ENCODE measurements at regions not wholly inside any gene's neighbourhood (a gene's known extent, or its start where the extent isn't known, plus 50 kb on each side); places are given as distances from the start of the nearest gene placed in this dataset.

DNA sequence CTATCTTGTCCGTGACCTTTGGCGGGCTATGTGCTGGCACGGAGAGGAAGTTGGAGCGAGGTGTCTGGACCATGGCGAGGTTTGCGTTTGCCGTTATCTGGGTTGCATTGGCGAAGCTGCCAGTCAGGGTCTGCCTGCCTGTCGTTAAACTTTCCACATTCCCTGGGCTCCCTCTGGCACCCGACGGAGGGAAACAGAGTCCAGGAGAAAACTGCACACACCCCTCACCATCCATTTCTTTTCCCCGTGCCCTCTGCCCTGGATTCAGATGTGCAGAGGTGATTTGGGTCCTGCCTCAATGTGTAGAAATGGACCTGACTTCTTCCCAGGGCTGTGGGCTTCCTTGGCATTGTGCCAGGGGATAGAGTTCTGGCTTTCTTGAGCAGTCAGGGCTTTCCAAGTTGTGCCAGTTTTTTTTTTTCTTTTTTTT, 142.4 kb downstream of the URI1 start:
- TF ChIP-seq HNF4G (IDR thresholded peaks at IDR 0.05) (no peak), RXRA (IDR thresholded peaks at IDR 0.05) (no peak), SP1 (IDR thresholded peaks at IDR 0.05) (no peak), TAF1 (conservative IDR thresholded peaks at IDR 0.05) (no peak), RAD21 (IDR thresholded peaks at IDR 0.05) (no peak), GABPA (IDR thresholded peaks at IDR 0.05 in 1 of 2, conservative IDR thresholded peaks at IDR 0.05 in 1 of 2) (no peak), JUND (IDR thresholded peaks at IDR 0.05) (no peak)
- TF ChIP-seq, protein P1, sequence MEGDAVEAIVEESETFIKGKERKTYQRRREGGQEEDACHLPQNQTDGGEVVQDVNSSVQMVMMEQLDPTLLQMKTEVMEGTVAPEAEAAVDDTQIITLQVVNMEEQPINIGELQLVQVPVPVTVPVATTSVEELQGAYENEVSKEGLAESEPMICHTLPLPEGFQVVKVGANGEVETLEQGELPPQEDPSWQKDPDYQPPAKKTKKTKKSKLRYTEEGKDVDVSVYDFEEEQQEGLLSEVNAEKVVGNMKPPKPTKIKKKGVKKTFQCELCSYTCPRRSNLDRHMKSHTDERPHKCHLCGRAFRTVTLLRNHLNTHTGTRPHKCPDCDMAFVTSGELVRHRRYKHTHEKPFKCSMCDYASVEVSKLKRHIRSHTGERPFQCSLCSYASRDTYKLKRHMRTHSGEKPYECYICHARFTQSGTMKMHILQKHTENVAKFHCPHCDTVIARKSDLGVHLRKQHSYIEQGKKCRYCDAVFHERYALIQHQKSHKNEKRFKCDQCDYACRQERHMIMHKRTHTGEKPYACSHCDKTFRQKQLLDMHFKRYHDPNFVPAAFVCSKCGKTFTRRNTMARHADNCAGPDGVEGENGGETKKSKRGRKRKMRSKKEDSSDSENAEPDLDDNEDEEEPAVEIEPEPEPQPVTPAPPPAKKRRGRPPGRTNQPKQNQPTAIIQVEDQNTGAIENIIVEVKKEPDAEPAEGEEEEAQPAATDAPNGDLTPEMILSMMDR (IDR thresholded peaks at IDR 0.05; ENCODE audit: low read depth, low read length, missing input control), result no peak
- TF ChIP-seq, protein P2, sequence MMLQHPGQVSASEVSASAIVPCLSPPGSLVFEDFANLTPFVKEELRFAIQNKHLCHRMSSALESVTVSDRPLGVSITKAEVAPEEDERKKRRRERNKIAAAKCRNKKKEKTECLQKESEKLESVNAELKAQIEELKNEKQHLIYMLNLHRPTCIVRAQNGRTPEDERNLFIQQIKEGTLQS (IDR thresholded peaks at IDR 0.05), result no peak
- TF ChIP-seq, protein P3, sequence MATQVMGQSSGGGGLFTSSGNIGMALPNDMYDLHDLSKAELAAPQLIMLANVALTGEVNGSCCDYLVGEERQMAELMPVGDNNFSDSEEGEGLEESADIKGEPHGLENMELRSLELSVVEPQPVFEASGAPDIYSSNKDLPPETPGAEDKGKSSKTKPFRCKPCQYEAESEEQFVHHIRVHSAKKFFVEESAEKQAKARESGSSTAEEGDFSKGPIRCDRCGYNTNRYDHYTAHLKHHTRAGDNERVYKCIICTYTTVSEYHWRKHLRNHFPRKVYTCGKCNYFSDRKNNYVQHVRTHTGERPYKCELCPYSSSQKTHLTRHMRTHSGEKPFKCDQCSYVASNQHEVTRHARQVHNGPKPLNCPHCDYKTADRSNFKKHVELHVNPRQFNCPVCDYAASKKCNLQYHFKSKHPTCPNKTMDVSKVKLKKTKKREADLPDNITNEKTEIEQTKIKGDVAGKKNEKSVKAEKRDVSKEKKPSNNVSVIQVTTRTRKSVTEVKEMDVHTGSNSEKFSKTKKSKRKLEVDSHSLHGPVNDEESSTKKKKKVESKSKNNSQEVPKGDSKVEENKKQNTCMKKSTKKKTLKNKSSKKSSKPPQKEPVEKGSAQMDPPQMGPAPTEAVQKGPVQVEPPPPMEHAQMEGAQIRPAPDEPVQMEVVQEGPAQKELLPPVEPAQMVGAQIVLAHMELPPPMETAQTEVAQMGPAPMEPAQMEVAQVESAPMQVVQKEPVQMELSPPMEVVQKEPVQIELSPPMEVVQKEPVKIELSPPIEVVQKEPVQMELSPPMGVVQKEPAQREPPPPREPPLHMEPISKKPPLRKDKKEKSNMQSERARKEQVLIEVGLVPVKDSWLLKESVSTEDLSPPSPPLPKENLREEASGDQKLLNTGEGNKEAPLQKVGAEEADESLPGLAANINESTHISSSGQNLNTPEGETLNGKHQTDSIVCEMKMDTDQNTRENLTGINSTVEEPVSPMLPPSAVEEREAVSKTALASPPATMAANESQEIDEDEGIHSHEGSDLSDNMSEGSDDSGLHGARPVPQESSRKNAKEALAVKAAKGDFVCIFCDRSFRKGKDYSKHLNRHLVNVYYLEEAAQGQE (IDR thresholded peaks at IDR 0.05), result no peak
- TF ChIP-seq, protein P4, sequence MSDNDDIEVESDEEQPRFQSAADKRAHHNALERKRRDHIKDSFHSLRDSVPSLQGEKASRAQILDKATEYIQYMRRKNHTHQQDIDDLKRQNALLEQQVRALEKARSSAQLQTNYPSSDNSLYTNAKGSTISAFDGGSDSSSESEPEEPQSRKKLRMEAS (IDR thresholded peaks at IDR 0.05), result no peak

Data from liver (tissue), 3 donors.